Activated T-helper 2 cell treated with anti-CD3 and anti-CD28 coated beads, Interferon-gamma antibody, Interleukin-2, Interleukin-4, amounts not matched to agents 10 μg/mL and 5 μg/mL and 100 μg/mL, durations not matched to agents 14 hours and 24 hours and 36 hours (primary cell): ENCODE measurements at regions not wholly inside any gene's neighbourhood (a gene's known extent, or its start where the extent isn't known, plus 50 kb on each side); places are given as distances from the start of the nearest gene placed in this dataset.

ENCODE experiments used
- DNase-seq: peaks from one replicate; pipeline ENCODE4 v3.0.0; 2021; ENCODE audit warnings: low spot score
- H3K27ac Mint-ChIP-seq: one replicate; pipeline ENCODE4 v1.8.0; 2021; ENCODE audit warnings: mixed read lengths
- H3K27me3 Mint-ChIP-seq: one replicate; pipeline ENCODE4 v1.8.0; 2021; ENCODE audit warnings: low read depth, mixed read lengths
- H3K36me3 Mint-ChIP-seq: one replicate; pipeline ENCODE4 v1.8.0; 2021; ENCODE audit warnings: low read depth, mixed read lengths
- H3K4me1 Mint-ChIP-seq: one replicate; pipeline ENCODE4 v1.8.0; 2021; ENCODE audit warnings: low read depth, mixed read lengths
- H3K4me3 Mint-ChIP-seq: one replicate; pipeline ENCODE4 v1.8.0; 2021; ENCODE audit warnings: low read depth, mild to moderate bottlenecking, moderate library complexity, mixed read lengths
- H3K9me3 Mint-ChIP-seq: one replicate; pipeline ENCODE4 v1.8.0; 2021; ENCODE audit warnings: mixed read lengths
- intact Hi-C: fragments of 100-400 bp; cut with micrococcal nuclease; formaldehyde crosslinking; loops from one replicate; pipeline ENCODE4 v1.15.1; 2023

GRCh38 chr9:21590058-21590996, 108.2 kb upstream of the IFNE start:
- intact Hi-C loops = loop anchor here (2.0 to 5.0 kb wide), 3 partner anchors 14 to 97 kb away; no protein-coding TSS in a partner anchor
- Mint-ChIP-seq H3K4me3 (no peak overlapping the region), H3K27ac (no peak overlapping the region), H3K36me3 (no peaks in the 10 kb centered on the region), H3K9me3 (no peaks in the 10 kb centered on the region), H3K27me3 (peaks cover 2% of the 10 kb centered on the region), H3K4me1 (peaks cover 21% of the 10 kb centered on the region)
- no peak for DNase-seq

DNA sequence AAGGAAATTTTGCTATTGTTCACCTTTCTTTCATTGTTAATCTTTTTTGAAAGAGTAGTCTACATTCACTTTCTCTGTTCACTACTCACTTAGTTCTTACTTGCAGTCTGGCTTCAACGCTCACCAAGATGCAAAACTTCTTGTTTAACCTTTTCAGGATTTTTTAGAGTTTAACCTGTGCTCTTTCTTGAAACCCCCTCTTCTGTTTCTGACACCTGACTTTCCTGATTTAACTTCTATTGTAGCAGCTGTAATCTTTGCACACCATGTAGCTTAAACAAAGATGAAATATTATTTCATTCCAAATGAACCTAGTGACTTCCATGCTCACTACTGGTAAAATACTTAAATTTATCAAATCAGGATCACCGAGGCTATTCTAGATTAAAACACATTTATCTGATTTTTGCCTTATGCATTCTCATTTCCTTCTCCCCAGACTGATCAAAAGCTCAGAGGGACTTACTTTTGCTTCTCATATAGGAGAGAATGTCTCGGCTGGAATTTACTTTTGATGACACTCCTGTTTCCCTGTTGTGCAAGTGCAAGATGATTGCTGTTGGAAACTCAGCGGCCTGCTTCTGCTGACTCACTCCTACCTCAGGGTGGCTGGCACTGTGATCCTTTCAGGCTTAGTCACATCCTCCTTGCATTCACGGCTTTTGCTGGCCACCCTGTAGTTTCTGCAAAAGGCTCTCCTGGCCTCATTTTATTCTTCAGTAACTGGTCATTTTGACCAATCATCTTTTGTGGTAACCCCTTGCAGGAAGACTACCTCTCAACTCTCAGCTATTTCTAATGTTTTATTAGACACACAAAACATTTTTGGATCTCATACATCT, 109.3 kb upstream of the IFNE start:
- intact Hi-C loops = loop anchor here (2.0 to 5.0 kb wide), 3 partner anchors 15 to 96 kb away; no protein-coding TSS in a partner anchor
- Mint-ChIP-seq H3K4me3 (no peak overlapping the region), H3K27ac (peak overlapping the region; percentile 24), H3K27me3 (peaks cover 7% of the 10 kb centered on the region), H3K36me3 (no peaks in the 10 kb centered on the region), H3K4me1 (peaks cover 19% of the 10 kb centered on the region), H3K9me3 (no peaks in the 10 kb centered on the region)
- DNase-seq = peak; percentile 24

DNA sequence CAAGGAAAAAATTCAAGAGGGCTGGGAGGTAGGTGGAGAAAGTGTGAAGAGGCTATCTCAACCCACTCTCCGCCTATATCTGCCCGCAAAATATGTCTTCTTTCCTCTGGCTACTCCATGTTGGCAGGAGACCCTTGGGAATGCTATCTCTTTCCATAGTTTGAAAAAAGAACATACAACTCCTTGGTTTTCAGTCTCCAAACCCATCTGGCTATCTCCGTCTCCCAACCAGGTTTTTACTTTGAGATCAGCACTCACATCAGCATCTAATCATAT, 109.9 kb upstream of the IFNE start:
- Mint-ChIP-seq H3K36me3 (no peaks in the 10 kb centered on the region), H3K4me3 (no peak overlapping the region), H3K4me1 (peaks cover 19% of the 10 kb centered on the region), H3K9me3 (no peaks in the 10 kb centered on the region), H3K27ac (no peak overlapping the region), H3K27me3 (peaks cover 7% of the 10 kb centered on the region)
- no peak for DNase-seq
- intact Hi-C loops = loop anchor here (5.0 kb wide), 2 partner anchors 35 to 95 kb away; no protein-coding TSS in a partner anchor

GRCh38 chr9:21597284-21597683, 115.2 kb upstream of the IFNE start:
- Mint-ChIP-seq H3K36me3 (no peaks in the 10 kb centered on the region), H3K4me1 (peaks cover 5% of the 10 kb centered on the region), H3K27me3 (peaks cover 12% of the 10 kb centered on the region), H3K4me3 (no peak overlapping the region), H3K9me3 (no peaks in the 10 kb centered on the region), H3K27ac (no peak overlapping the region)
- DNase-seq = no peak
- intact Hi-C loops = no loop called here

DNA sequence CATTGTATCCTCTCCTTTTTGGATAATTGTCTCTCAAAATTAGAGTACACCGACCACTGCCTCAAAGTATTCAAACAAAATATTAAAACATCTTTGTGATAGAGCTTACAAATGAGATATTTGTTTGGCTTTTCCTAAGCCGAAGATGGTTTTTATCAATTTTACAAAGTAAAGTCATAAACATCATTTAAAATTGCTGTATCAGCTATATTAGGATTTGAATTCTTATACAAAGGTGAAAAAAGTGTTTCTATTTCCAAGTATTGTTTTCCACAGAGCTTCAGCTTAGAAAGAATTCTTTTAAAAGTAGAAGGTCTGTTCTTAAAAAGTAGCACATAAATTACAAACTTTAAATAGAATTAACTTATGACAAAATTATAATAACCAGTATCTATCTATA, 116.6 kb upstream of the IFNE start:
- Mint-ChIP-seq H3K4me3 (no peak overlapping the region), H3K36me3 (no peaks in the 10 kb centered on the region), H3K4me1 (no peaks in the 10 kb centered on the region), H3K9me3 (no peaks in the 10 kb centered on the region), H3K27ac (no peak overlapping the region), H3K27me3 (peaks cover 12% of the 10 kb centered on the region)
- intact Hi-C loops = no loop called here
- DNase-seq = no peak

DNA sequence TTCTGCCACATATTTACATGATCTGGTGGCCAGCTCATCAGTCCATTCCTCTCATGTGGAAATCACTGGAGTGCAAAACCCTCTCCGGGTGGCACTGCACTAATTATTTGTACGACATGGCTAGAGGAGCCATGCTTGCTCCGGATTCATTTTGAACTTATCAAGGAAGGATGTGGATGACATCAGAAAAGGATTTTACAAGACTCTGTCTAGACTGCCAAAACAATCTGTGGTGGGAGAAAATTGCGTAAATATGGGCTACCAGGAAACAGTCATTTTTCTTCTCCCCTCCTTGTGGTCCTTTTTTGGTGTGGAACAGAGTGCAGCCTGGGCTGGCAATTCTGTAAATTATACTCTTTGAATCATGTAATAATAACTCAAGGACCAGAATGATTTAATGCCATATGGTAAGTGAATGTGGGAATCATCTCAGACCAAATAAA, 123.4 kb upstream of the IFNE start:
- DNase-seq = no peak
- Mint-ChIP-seq H3K36me3 (no peaks in the 10 kb centered on the region), H3K9me3 (no peaks in the 10 kb centered on the region), H3K4me1 (no peaks in the 10 kb centered on the region), H3K4me3 (no peak overlapping the region), H3K27ac (no peak overlapping the region), H3K27me3 (peaks cover 15% of the 10 kb centered on the region)
- intact Hi-C loops = no loop called here

DNA sequence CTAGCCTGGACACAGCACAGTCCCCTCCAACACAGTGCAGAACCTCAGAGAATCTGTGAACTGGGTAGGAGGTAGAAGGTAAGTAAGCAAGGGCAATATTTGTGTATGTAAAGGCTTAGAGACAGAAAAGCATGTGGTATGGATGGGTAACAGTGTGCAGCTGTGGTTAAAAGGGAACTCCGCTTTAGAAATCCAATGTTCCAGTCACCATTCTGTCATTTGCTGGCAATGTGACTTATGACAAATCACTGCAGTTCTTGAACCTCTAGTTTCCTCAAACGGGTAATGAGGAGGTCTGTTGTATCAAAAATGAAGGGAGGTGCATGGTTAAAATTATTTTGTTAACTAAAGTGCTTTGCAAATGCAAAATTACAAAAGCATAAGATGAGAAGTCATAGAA, 125.5 kb upstream of the IFNE start:
- DNase-seq = no peak
- no peaks in the 10 kb centered on the region for H3K9me3 Mint-ChIP-seq
- H3K27ac Mint-ChIP-seq = no peak overlapping the region
- H3K27me3 Mint-ChIP-seq = peaks cover 10% of the 10 kb centered on the region
- H3K4me3 Mint-ChIP-seq = no peak overlapping the region
- H3K4me1 Mint-ChIP-seq = peaks cover 12% of the 10 kb centered on the region
- intact Hi-C loops = no loop called here
- no peaks in the 10 kb centered on the region for H3K36me3 Mint-ChIP-seq

- H3K9me3 Mint-ChIP-seq = no peaks in the 10 kb centered on the region
- H3K27ac Mint-ChIP-seq = no peak overlapping the region
- no peak overlapping the region for H3K4me3 Mint-ChIP-seq
- no peak for DNase-seq
- H3K4me1 Mint-ChIP-seq = peaks cover 12% of the 10 kb centered on the region
- H3K36me3 Mint-ChIP-seq = no peaks in the 10 kb centered on the region
- intact Hi-C loops = no loop called here
- peaks cover 10% of the 10 kb centered on the region for H3K27me3 Mint-ChIP-seq
Observed at GRCh38 chr9:21608200-21608599, 126.1 kb upstream of the IFNE start.

GRCh38 chr9:21609506-21609905, 127.4 kb upstream of the IFNE start:
- Mint-ChIP-seq H3K4me1 (peaks cover 12% of the 10 kb centered on the region), H3K4me3 (no peak overlapping the region), H3K27ac (no peak overlapping the region), H3K36me3 (no peaks in the 10 kb centered on the region), H3K9me3 (no peaks in the 10 kb centered on the region), H3K27me3 (peaks cover 3% of the 10 kb centered on the region)
- no peak for DNase-seq
- intact Hi-C loops = no loop called here

GRCh38 chr9:21611891-21612290, 129.8 kb upstream of the IFNE start:
- no peaks in the 10 kb centered on the region for H3K27me3 Mint-ChIP-seq
- H3K36me3 Mint-ChIP-seq = no peaks in the 10 kb centered on the region
- H3K9me3 Mint-ChIP-seq = no peaks in the 10 kb centered on the region
- DNase-seq = no peak
- peak overlapping the region; percentile 11 for H3K27ac Mint-ChIP-seq
- no peak overlapping the region for H3K4me3 Mint-ChIP-seq
- H3K4me1 Mint-ChIP-seq = peaks cover 24% of the 10 kb centered on the region
- intact Hi-C loops = no loop called here

- DNase-seq = no peak
- intact Hi-C loops = no loop called here
- H3K4me3 Mint-ChIP-seq = no peak overlapping the region
- H3K27ac Mint-ChIP-seq = no peak overlapping the region
- peaks cover 24% of the 10 kb centered on the region for H3K4me1 Mint-ChIP-seq
- H3K36me3 Mint-ChIP-seq = no peaks in the 10 kb centered on the region
- no peaks in the 10 kb centered on the region for H3K27me3 Mint-ChIP-seq
- no peaks in the 10 kb centered on the region for H3K9me3 Mint-ChIP-seq
Observed at GRCh38 chr9:21615018-21615417, 132.9 kb upstream of the IFNE start.

DNA sequence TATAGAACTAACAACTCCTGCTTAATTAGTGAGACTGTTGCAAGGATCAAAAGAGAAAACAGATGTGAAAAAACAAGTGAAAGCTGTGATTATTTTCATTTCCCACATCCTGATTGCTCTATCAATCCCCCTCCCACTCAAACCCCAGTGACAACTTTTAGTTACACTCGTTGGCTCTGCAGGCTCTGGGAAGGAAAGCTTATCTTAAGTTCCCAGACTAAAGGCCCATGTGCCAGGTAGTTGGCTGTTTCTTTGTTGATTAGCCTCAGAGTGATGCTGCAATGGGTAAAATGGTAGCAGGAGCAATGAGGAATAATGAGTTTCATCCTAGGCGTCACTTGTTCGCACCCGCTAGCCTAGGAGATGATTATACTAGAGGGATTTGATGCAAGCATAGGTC, 133.3 kb upstream of the IFNE start:
- no peak overlapping the region for H3K4me3 Mint-ChIP-seq
- H3K27ac Mint-ChIP-seq = no peak overlapping the region
- H3K4me1 Mint-ChIP-seq = peaks cover 24% of the 10 kb centered on the region
- no peaks in the 10 kb centered on the region for H3K36me3 Mint-ChIP-seq
- H3K27me3 Mint-ChIP-seq = no peaks in the 10 kb centered on the region
- intact Hi-C loops = no loop called here
- no peaks in the 10 kb centered on the region for H3K9me3 Mint-ChIP-seq
- DNase-seq = no peak
